ENCODE measurements at regions not wholly inside any gene's neighbourhood (a gene's known extent, or its start where the extent isn't known, plus 50 kb on each side); places are given as distances from the start of the nearest gene placed in this dataset.

DNA sequence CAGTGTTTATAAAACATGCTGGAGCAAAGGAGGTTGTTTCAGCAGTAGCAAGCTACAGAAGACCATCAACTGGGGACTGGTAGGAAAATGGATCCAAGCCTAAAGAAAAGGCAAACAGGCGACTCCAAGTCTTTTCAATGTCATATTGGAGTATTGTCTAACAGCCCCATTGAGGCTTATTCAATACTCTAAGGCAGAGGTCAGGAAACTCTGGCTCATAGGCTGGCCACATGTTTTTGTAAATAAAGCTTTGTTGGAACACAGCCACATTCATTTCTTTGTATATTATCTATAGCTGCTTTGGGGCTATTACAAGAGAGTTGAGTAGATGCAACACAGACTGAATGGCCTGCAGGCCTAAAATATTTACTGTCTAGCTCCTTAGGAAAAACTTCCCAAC, 77.5 kb downstream of the RPL22L1 start:
- CTCF ChIA-PET, result interaction anchor here (0.6 to 1.2 kb wide), 3 partner anchors 12 to 379 kb away, joined by 3 to 4 read pairs (median 3); no protein-coding TSS in a partner anchor
- DNase-seq, result no peak

DNA sequence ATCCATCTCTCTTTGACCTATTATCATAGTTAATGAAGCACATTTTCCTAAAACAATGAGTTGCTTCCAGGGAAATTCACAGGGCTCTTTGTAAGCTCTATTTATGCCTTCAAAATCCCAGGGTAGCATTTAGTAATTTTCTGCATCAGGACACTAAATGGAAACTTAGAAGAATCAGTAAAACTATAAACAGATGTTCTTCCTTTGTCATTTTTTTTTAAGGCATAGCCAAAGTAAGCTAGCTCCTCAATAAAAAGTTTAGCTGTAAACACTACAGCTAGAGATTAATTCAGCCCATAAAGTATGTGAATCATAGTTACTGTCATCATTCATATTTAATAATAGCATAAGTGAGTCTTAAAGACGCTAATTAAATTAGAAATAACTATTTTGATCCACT, 79.3 kb downstream of the RPL22L1 start:
- Histone ChIP-seq H2AFZ (ENCODE audit: low read depth) (no peak overlapping the region), H3K9me3 (no peaks in the 10 kb centered on the region), H3K36me3 (replicated peaks in 1 of 2; ENCODE audit: control insufficient read depth in 1 of 2, insufficient read depth in 2 of 2, low read length in 1 of 2) (no peaks in the 10 kb centered on the region), H3K27ac (ENCODE audit: low read depth in 2 of 2, low read length in 1 of 2) (no peak overlapping the region), H3K27me3 (ENCODE audit: insufficient read depth) (no peaks in the 10 kb centered on the region), H4K20me1 (ENCODE audit: insufficient read depth) (no peaks in the 10 kb centered on the region), H3K4me3 (ENCODE audit: low read depth in 2 of 2, low read length in 1 of 2) (no peak overlapping the region), H3K9ac (no peak overlapping the region), H3K9me2 (no peaks in the 10 kb centered on the region), H3K79me2 (ENCODE audit: insufficient read depth) (no peaks in the 10 kb centered on the region), H3K4me2 (no peak overlapping the region), H3F3A (replicated peaks; ENCODE audit: insufficient read depth) (no peaks in the 10 kb centered on the region), H3K4me1 (ENCODE audit: control insufficient read depth in 1 of 2, insufficient read depth in 2 of 2, low read depth in 1 of 2, low read length in 1 of 2) (no peaks in the 10 kb centered on the region)
- no peak for DNase-seq
- CTCF ChIA-PET, result interaction anchor here (1.1 kb wide), 1 partner anchor 171 kb away, joined by 3 read pairs; no protein-coding TSS in a partner anchor
- 58% methylated on average over 1 of the region's 1 CpG for WGBS (ENCODE audit: low lambda C conversion rate)
- POLR2A ChIA-PET, result no interaction called here
- TF ChIP-seq MXI1 (IDR thresholded peaks at IDR 0.05; ENCODE audit: low read depth, low read length) (no peak), RXRA (IDR thresholded peaks at IDR 0.05; ENCODE audit: borderline replicate concordance, low read depth) (no peak), JUND (IDR thresholded peaks at IDR 0.05) (no peak), FOXM1 (IDR thresholded peaks at IDR 0.05; ENCODE audit: low read depth) (no peak), FOSL2 (IDR thresholded peaks at IDR 0.05; ENCODE audit: borderline replicate concordance, low read depth) (no peak), TAF1 (IDR thresholded peaks at IDR 0.05; ENCODE audit: borderline replicate concordance, low read depth, low read length) (no peak), GABPA (IDR thresholded peaks at IDR 0.05; ENCODE audit: low read depth) (no peak), EP300 (IDR thresholded peaks at IDR 0.05; ENCODE audit: borderline replicate concordance in 1 of 2, low read depth in 1 of 2, low read length in 1 of 2) (no peak), TCF12 (IDR thresholded peaks at IDR 0.05) (no peak)
- TF ChIP-seq, protein P1, sequence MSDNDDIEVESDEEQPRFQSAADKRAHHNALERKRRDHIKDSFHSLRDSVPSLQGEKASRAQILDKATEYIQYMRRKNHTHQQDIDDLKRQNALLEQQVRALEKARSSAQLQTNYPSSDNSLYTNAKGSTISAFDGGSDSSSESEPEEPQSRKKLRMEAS (IDR thresholded peaks at IDR 0.05; ENCODE audit: low read depth), result no peak
- TF ChIP-seq, protein P2, sequence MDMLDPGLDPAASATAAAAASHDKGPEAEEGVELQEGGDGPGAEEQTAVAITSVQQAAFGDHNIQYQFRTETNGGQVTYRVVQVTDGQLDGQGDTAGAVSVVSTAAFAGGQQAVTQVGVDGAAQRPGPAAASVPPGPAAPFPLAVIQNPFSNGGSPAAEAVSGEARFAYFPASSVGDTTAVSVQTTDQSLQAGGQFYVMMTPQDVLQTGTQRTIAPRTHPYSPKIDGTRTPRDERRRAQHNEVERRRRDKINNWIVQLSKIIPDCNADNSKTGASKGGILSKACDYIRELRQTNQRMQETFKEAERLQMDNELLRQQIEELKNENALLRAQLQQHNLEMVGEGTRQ (IDR thresholded peaks at IDR 0.05; ENCODE audit: borderline replicate concordance, low read depth, low read length), result no peak
- TF ChIP-seq, protein P3, sequence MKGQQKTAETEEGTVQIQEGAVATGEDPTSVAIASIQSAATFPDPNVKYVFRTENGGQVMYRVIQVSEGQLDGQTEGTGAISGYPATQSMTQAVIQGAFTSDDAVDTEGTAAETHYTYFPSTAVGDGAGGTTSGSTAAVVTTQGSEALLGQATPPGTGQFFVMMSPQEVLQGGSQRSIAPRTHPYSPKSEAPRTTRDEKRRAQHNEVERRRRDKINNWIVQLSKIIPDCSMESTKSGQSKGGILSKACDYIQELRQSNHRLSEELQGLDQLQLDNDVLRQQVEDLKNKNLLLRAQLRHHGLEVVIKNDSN (IDR thresholded peaks at IDR 0.05; ENCODE audit: borderline replicate concordance, low read depth), result no peak

More for the DNA sequence above, 77.5 kb downstream of the RPL22L1 start:
- Histone ChIP-seq H3K4me1 (ENCODE audit: control insufficient read depth in 1 of 2, insufficient read depth in 2 of 2, low read depth in 1 of 2, low read length in 1 of 2) (no peaks in the 10 kb centered on the region), H3K4me2 (no peak overlapping the region), H3K36me3 (replicated peaks in 1 of 2; ENCODE audit: control insufficient read depth in 1 of 2, insufficient read depth in 2 of 2, low read length in 1 of 2) (no peaks in the 10 kb centered on the region), H3K27ac (ENCODE audit: low read depth in 2 of 2, low read length in 1 of 2) (no peak overlapping the region), H3K27me3 (ENCODE audit: insufficient read depth) (no peaks in the 10 kb centered on the region), H3K4me3 (ENCODE audit: low read depth in 2 of 2, low read length in 1 of 2) (no peak overlapping the region), H3K9me3 (no peaks in the 10 kb centered on the region), H3K79me2 (ENCODE audit: insufficient read depth) (no peaks in the 10 kb centered on the region), H3K9me2 (no peaks in the 10 kb centered on the region), H3K9ac (no peak overlapping the region), H3F3A (replicated peaks; ENCODE audit: insufficient read depth) (no peaks in the 10 kb centered on the region), H2AFZ (ENCODE audit: low read depth) (no peak overlapping the region), H4K20me1 (ENCODE audit: insufficient read depth) (no peaks in the 10 kb centered on the region)
- 88% methylated on average over 1 of the region's 1 CpG for WGBS (ENCODE audit: low lambda C conversion rate)
- TF ChIP-seq EP300 (IDR thresholded peaks at IDR 0.05; ENCODE audit: borderline replicate concordance in 1 of 2, low read depth in 1 of 2, low read length in 1 of 2), result no peak
- POLR2A ChIA-PET, result no interaction called here

All from SK-N-SH (cell line).